ENCODE measurements at regions not wholly inside any gene's neighbourhood (a gene's known extent, or its start where the extent isn't known, plus 50 kb on each side); places are given as distances from the start of the nearest gene placed in this dataset.

DNA sequence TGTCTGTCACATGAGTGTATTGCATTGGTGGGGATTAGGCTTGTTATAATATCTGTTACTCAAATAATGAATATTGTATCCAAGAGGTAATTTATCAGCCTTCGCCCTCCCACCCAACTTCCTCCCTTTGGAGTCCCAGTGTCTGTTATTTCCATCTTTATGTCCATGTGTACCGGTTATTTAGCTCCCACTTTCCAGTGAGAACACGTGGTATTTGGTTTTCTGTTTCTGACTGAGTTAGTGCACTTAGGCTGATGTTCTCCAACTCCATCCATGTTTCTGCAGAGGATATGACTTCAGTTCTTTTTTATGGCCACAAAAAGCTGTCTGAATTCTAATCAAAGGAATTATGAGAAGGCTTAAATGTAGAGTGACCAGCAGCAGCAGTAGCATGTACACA, 104.0 kb upstream of the ARHGAP28 start:
- TF ChIP-seq, protein P1, sequence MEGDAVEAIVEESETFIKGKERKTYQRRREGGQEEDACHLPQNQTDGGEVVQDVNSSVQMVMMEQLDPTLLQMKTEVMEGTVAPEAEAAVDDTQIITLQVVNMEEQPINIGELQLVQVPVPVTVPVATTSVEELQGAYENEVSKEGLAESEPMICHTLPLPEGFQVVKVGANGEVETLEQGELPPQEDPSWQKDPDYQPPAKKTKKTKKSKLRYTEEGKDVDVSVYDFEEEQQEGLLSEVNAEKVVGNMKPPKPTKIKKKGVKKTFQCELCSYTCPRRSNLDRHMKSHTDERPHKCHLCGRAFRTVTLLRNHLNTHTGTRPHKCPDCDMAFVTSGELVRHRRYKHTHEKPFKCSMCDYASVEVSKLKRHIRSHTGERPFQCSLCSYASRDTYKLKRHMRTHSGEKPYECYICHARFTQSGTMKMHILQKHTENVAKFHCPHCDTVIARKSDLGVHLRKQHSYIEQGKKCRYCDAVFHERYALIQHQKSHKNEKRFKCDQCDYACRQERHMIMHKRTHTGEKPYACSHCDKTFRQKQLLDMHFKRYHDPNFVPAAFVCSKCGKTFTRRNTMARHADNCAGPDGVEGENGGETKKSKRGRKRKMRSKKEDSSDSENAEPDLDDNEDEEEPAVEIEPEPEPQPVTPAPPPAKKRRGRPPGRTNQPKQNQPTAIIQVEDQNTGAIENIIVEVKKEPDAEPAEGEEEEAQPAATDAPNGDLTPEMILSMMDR (IDR thresholded peaks at IDR 0.05; ENCODE audit: borderline replicate concordance, control extremely low read depth, extremely low read depth, insufficient read depth, missing control alignments) = no peak
- DNase-seq (ENCODE audit: low spot score) = no peak
- in situ Hi-C loops (cut with MboI; ENCODE audit: low sequenced_read_pairs, unreplicated experiment) = no loop called here

DNA sequence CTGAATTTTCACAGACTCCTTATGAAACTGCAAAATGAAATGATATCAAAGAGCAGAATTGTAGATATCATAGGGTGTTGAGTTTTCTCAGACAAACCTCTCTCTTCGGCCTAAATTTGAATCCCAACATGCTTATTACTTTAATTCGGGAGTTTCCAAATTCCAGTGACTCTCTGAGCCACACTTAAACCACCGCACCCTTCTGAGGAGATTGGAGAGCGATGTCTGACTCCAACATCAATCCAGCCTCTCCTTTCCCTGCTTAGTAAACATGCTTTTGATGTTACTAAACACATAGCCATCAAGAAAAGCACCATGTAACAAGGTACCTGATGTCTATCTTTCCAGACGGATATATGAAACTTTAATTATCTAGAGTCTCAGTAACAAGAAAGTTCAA, 103.1 kb upstream of the ARHGAP28 start:
- TF ChIP-seq, protein P1 (IDR thresholded peaks at IDR 0.05; ENCODE audit: borderline replicate concordance, control extremely low read depth, extremely low read depth, insufficient read depth, missing control alignments) = no peak
- in situ Hi-C loops (cut with MboI; ENCODE audit: low sequenced_read_pairs, unreplicated experiment) = no loop called here
- no peak for DNase-seq (ENCODE audit: low spot score)

DNA sequence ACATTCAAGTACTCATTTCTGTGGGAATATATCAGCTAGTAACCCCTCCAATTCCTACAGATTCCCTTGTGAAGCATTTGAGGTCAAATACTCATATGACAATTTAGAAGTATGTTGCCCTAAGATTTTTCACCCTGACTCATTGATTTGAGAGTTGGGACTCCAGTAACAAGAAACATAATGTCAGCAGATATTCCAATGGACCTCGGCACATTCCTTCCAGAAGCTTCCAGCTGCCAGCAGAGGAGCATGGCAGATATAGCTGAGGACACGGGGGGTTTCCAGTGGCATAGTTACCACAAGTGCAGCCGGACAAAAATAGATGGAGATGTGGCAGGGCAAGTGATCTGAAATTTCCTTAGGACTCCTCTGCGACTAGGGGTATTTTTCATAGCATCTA, 101.9 kb upstream of the ARHGAP28 start:
- TF ChIP-seq, protein P1 (IDR thresholded peaks at IDR 0.05; ENCODE audit: borderline replicate concordance, control extremely low read depth, extremely low read depth, insufficient read depth, missing control alignments) = no peak
- in situ Hi-C loops (cut with MboI; ENCODE audit: low sequenced_read_pairs, unreplicated experiment) = no loop called here
- DNase-seq (ENCODE audit: low spot score) = no peak

DNA sequence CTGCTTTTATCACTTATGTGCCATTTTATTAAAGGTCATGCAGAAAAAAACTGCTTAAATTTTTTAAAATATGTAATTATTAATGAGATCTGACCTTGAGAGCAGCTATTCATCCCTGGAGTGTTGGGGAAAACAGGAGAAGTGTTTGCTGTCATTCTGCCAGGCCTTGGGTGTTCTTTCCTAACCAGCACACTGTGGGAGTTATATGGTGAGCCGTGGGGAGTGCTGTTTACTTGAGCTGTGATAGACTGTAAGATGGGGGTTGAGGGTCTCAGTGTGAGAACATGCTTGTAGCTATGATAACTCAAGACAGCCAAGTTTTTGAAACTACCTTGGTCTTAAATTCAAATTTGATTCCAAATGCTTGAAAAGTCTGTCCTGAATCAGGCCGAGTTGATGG, 101.3 kb upstream of the ARHGAP28 start:
- TF ChIP-seq, protein P1 (IDR thresholded peaks at IDR 0.05; ENCODE audit: borderline replicate concordance, control extremely low read depth, extremely low read depth, insufficient read depth, missing control alignments) = no peak
- no peak for DNase-seq (ENCODE audit: low spot score)
- in situ Hi-C loops (cut with MboI; ENCODE audit: low sequenced_read_pairs, unreplicated experiment) = no loop called here

DNA sequence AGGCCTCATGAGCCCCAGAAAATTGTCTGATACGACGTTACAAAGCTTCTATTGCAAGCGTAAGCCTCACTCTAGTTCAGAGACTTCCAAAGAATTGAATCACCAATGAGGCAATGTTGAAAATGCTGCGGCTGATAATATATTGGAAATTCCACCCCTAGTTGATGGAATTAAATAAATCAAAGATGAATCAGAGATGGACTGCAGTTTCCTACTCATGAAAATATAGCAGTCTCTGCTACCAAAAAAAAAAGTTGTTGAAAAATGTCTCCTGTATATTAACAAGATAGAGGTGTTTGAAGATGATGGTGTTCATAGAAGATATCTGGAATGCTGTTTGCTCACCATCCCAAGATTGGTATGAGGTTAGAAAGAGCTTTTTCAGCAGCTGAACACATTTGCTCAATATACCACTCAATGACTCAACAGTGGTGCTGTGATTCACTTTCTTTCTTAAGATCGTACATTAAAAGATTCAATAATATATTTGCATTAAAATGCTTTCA, 99.8 kb upstream of the ARHGAP28 start:
- no peak for DNase-seq (ENCODE audit: low spot score)
- TF ChIP-seq, protein P1 (IDR thresholded peaks at IDR 0.05; ENCODE audit: borderline replicate concordance, control extremely low read depth, extremely low read depth, insufficient read depth, missing control alignments) = no peak
- in situ Hi-C loops (cut with MboI; ENCODE audit: low sequenced_read_pairs, unreplicated experiment) = no loop called here

DNA sequence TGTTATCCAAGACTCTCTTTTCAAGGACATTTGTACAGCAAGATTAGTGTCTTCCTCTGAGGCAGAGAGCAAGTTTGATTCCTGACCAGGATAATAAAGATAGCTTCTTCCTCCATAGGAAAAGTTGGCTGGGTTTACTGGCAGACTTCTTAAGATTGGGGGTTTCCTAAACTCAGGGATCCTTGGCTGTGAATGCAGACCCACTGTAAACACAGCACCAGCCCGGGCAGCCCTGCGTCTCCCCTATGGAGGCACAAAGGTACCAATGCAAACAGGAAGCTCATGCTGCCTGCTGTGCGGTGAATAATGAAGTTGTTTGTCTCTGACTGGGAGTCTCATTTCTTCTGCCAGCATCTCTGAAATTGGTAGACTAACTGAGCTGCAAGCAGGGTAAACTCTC, 96.2 kb upstream of the ARHGAP28 start:
- DNase-seq (ENCODE audit: low spot score) = no peak
- in situ Hi-C loops (cut with MboI; ENCODE audit: low sequenced_read_pairs, unreplicated experiment) = no loop called here
- TF ChIP-seq, protein P1 (IDR thresholded peaks at IDR 0.05; ENCODE audit: borderline replicate concordance, control extremely low read depth, extremely low read depth, insufficient read depth, missing control alignments) = no peak

DNA sequence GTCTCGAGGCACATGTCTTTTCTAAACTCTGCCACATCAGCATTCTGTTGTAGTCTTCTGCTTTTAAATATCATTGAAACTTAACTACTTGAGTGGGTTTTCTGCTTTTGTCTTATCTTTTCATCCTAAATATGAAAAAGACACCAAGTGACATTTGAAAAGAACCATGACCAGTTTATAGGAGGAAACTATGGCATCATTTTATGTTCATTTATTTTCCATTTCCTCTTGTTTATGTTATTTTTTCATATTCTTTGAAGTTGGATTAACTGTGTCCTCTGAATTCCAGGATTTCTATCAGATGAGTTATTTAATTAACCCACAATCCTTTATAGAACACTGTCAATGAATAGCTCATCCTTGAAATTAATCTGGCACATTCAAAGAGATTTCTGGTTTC, 93.4 kb upstream of the ARHGAP28 start:
- no peak for DNase-seq (ENCODE audit: low spot score)
- TF ChIP-seq, protein P1 (IDR thresholded peaks at IDR 0.05; ENCODE audit: borderline replicate concordance, control extremely low read depth, extremely low read depth, insufficient read depth, missing control alignments) = no peak
- in situ Hi-C loops (cut with MboI; ENCODE audit: low sequenced_read_pairs, unreplicated experiment) = no loop called here
